ENCODE measurements at regions not wholly inside any gene's neighbourhood (a gene's known extent, or its start where the extent isn't known, plus 50 kb on each side); places are given as distances from the start of the nearest gene placed in this dataset.

DNA sequence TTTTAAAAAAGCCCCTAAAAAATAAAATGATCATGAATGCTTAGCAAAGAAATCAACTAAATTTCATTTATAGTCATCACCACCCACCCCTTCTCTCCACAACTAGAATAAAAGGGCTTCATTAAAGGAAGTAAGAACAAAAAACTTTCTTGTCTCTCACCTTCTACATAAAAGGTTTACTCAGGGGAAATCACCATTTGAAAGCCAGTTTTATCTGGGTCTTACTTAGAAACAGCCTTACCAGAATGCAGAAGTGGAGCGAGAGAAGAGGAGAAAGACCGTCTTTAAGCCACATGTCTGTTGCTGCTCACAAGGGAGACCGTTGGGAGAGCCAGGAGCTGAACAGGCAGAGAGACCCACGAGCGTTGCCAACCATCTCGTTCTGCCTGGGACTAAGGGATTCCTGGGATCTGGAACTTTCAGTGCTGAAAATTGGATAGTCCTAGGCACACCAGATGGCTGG is 350.1 kb upstream of the PROK2 start:
- DNase-seq (ENCODE audit: low read depth): no peak

DNA sequence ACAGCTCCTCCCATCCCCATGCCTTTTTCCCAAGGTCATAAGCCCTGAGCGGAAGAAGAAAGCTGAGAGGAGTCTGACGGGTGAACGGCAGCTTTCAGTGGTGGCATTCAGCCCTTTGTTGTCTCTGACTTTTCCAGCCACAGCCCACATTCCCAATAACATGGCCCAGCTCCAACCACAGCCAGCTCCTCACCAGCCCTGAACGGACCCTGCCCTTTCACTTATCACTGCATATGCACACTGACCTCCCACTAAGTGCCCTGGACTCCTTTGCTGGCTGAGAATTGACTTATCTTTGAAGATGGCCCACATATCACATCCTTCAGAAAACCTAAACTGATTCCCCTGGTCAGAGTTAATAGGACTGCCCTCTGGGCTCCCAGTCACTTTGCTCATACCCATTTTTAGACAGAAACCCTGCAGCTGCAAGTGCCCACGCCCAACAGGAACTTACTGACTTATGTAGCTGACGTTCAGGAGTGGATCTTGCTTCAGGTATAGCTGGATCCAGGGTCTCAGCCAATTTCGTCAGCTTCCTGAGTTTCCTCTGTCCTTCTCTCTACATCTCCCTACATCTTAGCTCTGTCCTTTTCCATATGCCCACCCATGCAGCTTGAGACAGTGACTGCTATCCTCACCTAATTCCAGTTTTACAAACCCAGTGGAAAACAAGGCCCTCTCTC is 348.5 kb upstream of the PROK2 start:
- DNase-seq (ENCODE audit: low read depth): no peak

DNA sequence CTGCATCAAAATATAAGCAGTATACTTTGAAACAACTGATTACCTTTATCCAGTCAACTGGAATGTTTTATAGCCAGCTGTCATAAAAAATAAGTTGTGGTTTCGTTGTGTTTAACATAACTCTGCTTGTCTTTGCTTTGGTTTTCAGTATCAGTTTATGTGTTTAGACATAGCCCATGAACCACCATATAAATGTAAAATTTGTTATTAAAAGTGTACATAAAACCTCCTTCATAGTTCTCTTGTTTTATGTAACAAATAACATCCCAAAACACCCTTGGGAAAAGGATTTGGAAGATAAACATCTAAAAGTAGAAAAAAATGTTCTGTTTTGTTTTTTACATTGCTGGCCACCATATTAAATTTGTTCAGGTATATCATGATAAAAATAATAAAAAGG is 347.0 kb upstream of the PROK2 start:
- no peak for DNase-seq (ENCODE audit: low read depth)

DNA sequence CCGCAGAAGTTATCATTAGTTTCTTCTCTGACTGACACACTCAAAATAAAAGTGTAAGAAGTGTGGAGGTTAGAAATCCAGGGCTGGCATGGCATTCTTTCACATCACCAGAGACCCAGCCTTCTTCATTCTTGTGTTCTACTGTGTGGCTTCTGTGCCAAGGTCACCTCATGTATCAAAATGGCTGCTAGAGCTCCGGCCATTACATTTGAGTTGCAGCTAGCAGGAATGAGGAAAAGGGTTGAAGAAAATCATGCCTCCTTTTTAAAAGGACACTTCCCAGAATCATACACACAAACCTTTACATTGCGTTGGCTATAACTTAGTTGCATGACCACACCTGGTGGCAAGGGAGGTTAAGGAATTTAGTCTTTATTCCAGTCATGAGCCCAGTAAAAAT is 345.6 kb upstream of the PROK2 start:
- no peak for DNase-seq (ENCODE audit: low read depth)

DNA sequence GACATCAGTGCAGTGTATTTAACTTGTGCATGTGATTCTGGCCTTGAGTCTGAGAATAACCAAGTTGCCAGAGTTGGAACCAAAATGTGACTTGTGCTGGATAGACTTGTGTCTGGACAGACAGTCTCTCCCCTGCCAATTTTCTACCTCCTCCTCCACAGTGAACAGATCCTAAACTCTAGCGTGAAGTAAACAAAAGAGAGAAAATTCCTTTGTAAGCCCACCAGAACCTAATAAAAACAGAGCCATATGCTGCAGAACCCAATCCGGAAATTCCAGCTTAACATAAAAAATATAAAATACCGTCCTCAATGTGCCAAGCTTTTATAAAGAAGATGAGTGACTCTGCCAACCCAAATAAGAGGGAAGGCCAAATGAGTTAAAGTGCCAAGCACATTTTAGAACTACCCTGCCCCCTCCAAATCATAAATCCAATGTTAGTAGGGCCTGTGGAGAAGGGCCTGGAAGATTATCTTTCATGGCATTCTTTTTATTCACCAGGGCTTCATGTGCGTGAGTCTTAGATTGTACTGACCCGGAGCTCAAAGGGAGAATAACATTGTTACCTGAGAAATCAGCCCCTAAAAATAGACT is 344.6 kb upstream of the PROK2 start:
- no peak for DNase-seq (ENCODE audit: low read depth)

DNA sequence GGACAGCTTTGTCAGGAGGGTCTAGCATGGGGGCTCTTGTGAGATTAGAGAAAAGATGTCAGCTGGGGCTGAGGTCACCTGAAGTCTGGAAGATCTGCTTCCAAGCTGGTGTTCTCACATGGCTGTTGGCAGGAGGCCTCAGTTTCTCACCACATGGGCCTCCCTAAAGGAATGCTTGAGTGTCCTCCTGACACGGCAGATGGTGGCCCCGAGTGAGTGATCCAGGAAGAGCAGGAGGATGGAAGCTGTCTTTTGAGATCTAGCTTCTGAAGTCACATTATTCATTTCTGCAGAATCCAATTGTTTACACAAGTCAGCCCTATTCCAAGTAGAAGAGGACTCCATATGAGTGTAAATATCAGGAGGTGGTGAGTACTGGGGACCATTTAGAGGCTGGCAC is 344.0 kb upstream of the PROK2 start:
- no peak for DNase-seq (ENCODE audit: low read depth)

DNA sequence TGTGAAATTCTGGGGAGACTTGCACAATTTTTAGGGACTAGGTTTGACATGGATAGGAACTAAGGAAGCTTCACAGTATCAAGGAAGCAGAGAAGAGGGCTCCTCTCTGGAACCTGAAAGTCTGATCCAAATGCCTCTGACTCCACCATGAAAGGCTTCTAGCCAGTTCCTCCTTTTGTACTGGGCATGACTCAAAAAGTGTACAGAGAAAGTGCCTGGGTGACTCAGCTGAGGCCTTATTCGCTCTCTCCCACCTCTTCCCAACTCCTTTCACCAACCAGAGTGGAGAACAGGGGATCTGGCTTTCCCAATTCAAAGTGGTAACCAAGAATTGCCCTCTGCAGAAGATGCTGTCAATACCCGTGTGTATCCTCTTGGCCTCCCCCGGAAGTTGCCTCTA is 342.9 kb upstream of the PROK2 start:
- DNase-seq (ENCODE audit: low read depth): no peak

DNA sequence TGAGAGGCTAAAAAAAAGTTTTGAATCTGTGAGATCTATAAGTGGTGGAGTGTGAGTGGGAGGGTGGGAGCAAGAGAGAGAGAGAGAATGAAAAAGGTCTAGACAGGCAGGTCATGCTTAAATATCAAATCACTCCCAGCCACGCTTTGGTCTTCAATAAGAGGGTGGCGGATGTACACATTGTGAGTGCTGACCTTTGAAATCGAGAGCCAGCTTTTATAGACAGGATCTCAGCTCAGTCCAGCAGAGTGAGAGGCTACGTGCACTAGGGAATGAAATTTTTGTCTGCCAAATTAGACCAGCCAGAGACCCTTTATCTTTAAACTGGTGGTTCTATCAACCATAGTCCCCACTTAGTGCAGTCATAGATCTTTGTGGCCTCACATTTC is 342.3 kb upstream of the PROK2 start:
- DNase-seq (ENCODE audit: low read depth): no peak

DNA sequence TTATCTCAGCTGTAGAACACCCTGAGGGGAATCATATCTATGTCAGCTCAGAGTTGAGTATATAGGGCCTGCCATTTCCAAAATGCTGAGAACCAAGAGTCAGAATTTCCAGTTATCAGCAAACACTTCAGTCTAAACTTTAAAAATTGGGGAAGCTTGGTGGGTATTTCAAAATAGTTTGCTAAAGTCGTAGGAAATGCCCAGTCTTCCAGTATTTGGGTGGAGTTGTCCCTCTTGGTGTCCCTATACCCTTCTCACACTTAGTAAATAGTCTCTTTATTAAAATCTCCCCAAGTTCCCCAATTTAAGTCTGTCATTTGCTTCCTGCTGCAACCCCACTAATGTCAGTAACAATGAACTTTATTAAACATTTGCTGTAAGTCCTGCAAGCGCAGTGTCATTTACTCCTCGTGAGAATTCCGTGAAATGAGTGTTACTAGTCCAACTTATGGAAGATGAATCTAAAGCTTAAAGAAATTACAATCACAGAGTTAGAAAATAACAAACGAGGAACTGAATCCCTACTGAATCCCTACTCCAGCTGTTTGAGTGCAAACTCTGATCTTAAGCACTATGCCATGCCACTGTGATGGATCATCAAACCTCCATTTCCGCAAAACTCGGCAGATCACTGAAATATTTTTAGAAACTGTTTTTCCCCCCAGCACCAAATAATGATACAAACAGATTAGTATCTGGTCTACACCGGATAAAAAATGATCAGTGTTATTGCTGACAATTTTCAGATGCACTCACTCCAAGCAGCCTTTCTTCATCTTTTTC is 341.7 kb upstream of the PROK2 start:
- no peak for DNase-seq (ENCODE audit: low read depth)

DNA sequence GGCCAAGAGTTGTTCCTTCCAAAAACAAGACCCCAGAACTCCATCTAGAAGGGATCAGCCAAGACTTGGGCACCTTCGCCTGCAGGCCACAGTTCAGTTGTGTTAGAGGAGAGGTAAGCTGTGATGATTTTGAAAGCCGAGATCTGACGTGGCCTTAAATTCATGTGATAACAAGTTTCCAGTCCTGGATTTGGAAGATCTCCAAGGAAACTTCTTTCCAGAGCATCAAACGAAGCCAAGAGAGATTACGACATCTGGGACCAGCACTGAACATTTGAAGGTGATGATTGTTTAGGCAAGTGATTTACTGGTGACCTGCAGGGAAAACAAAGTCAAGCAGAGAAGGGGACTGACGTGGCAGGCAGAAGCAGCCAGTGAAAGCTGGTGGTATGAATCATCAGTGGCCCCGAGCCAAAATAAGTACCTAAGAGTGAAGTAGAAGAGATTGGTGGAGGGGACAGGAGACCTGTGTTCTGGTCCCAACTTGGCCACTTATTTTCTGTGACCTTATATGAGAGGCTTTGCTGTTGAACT is 339.0 kb upstream of the PROK2 start:
- no peak for DNase-seq (ENCODE audit: low read depth)

DNA sequence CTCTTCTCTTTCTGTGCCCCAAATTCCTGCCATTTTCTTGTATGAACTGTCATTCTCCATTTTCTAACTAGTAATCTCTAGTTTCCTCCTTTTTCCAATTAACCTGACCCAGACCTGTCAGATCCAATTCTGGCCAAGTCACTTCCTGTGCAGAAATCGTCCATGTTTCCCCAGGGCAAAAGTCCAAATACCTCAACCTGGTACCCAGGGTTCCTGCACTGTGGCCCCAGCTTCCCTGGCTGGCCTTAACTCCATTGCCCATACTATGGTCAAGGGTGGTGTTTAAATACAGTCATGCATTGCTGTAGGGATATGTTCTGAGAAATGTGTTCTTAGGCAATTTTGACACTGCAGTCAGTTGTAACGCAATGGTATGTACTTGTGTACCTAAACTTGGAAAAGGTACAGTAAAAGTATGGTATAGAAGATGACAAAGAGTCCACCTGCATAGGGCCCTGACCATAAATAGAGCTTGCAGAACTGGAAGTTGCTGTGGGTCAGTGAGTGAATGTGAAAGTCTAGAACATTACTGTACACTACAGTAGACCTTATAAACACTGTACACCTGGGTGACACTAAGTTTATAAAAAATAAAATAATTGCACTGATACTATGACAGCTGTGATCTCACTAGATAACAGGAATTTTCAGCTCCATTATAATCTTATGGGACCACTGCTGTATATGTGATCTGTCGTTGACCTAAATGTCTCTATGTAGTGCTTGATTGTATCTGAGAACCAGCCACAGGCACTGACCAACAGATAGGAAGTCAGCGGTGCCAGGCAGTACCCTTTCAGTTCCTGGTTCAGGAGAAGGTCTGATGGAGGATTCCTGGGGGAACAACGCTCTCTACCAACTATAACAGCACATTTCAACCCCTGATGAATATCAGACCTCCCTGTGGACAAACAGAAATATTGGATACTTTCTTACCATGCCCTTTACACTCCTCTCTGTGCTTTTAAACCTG is 336.1 kb upstream of the PROK2 start:
- no peak for DNase-seq (ENCODE audit: low read depth)

DNA sequence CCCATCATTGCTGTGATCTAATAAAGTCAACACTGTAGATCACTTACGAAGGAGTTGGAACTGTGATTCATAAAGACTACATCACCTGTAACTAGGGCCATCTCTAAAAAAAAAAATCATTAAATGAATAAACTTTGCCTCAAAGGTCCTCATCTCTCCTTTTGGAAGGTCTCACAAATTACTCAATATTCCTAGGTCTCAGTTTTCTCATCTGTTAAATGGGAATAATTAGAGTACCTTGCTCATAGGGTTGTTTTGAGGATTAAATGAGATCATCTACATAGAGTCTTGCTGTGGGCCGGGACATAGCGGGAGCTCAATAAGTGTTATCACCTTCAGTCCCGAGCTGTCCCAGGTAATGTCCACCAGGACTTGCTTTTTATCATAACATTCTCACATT is 335.1 kb upstream of the PROK2 start:
- DNase-seq (ENCODE audit: low read depth): no peak

DNA sequence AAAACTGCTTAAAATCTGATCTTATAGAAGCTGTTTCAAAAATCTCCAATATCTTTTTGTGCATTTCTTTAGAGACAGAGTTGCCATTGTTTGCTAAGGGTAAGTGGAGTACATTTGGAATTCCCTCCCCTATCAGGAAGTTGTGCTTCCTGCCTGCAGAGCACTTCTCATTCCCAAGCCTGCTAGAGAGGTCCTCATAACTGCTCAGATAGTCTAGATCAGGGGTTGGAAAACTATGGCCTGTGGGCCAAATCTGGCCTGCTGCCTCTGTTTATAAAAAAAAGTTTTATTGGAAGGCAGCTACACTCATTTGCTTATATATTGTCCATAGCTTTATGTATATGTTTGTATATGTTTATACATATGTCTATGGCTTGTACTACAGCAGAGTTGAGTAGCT is 333.7 kb upstream of the PROK2 start:
- DNase-seq (ENCODE audit: low read depth): no peak

DNA sequence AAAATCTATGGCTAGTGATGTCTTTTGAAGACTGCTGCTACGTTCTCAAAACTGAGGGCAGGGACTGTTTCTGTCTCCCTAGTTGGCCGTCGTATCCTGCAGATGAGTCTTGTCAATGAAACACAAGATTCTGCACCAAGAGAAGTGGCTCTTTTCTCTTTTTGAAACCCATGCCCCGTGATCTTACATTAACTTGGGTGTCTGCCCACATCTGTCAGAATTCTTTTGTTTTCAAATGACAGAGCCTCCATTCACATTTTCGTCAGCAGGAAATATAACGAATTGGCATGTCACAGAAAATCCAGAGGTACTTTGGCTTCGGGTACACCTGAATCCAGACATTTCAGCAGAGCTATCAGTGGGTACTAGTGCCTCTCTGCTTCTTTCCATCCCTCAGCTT is 331.3 kb upstream of the PROK2 start:
- no peak for DNase-seq (ENCODE audit: low read depth)

DNA sequence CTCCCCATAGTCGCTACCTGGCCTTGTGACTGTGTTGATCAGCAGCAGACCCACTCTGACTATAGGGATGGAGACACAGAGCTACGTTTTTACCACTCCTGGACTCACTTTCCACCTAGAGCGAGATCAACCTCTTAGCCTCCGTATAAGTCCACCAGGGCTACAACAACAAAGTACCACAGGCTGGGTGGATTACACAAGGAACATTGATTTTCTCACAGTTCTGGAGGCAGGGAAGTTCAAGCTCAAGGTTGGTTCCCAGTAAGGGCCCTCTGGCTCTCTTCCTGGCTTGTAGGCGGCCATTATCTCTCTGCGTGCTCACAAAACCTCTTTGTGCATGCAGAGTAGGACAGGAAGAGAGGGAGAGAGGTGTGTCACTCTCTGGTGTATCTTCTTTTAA is 330.4 kb upstream of the PROK2 start:
- no peak for DNase-seq (ENCODE audit: low read depth)

DNA sequence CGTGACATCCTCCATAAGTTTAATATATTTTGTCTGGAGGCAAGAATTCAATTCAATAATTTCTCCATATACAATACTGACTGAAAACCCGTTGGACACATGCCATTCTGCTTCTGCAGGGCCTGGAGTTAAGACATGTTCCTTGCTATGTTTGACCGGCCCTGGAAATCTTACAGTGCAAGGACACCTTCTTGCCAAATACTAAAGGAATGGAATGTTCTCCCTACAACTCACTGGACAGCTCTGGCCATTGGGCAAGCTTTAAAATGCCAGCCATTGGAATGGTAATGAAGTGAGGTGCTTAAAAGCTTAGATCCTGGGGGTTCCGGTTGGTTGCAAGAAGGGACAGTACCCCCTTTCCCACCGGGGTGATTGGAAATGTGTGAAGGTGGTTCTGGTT is 329.8 kb upstream of the PROK2 start:
- no peak for DNase-seq (ENCODE audit: low read depth)

DNA sequence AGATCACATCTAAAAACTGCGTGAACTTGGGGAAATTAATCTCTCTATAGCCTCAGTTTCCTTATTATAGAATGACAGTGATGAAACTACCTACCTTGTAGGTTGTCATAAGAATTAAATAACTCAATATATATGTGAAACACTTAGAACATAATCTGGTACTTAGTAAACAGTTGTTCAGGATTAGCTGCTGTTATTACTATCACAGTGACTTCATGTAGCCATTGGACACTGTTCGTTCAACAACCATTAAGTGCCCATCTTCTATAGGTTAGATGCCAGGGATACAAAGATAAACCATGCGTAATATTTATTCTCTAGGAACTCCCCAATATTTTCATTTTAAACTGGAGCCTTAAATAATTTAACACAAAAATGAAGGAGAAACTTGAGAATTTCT is 329.0 kb upstream of the PROK2 start:
- no peak for DNase-seq (ENCODE audit: low read depth)

DNA sequence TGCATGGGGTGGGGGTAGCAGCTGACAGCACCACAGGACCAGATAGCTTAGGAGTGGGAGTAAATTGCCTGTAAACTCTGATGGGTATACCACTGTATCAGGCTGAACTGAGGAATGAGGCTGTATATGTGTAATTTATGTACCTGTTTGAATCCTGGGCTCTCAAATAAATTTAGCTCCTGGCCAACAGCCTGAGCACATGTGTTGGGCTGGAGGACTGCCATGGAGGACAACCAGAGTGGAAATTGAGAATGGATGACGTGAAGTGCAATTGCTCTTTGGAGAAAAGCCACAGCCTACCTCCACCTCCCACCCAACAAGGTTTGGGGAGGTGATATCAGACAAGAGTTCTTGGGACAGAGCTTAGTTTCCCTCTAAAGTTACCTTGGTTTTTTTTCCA is 328.6 kb upstream of the PROK2 start:
- DNase-seq (ENCODE audit: low read depth): no peak

DNA sequence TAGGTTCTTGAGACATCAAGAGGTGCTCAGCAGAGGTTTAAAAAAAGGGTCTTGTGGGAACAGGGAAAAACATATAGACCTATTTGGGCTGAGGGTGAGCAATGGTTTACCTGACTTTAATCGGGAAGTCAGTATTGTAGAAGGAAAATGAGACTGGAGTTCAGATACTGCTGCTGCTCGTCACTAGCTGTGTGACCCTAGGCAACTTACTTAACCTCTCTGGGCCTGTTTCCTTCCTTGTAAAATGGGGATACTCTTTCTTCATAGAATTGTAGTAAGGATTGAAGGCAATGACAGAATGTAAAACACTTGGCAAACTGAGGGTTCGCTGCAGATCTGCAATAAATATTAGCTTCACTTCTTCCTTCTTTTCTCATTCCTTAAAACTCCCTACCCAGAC is 327.5 kb upstream of the PROK2 start:
- DNase-seq (ENCODE audit: low read depth): no peak

DNA sequence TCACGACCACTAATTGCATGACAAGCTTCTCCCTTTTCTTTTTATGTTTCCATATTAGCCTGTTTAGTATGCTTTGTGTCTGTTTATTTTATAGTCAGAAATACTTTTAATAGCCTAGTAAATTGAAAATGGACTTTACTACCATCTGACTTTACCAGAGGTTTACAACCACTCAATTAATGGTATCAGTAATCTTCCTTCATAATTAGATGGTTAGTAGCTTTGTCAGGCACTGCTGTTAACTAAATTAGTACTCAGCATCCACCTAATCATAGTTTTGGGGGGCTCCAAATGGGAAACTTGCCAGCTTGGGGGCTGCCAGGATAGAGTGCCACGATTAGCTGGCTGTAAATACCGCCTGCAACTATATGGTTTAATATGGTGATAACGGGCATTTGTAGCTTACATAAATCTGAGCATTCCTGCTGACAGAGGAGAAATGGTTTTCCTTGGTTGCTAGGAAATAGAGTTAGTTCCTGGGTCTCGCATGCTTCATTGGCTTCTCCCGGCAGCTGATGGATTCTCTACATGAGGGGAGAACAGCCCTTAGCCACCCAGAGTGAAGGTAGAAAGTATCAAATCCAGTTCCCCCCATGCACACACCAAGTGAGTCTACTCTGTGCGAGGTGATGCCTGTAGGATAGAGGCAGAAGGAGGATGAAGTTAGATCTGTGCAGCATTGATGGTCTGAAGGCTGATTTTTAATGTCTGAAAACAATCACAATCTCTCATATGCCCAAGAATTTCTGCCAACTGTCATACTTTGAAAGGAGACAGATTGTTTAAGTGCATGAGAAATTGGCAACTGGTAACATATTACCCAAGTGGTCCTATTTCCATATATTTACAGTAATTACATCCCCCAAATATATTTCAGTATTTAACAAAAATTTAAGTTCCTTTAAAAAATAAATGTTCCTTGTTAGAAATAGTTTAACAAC is 326.6 kb upstream of the PROK2 start:
- DNase-seq (ENCODE audit: low read depth): no peak
